NCI-H510A treated with DMSO at 0.1 percent for 48 hours (cell line): ENCODE measurements at regions not wholly inside any gene's neighbourhood (a gene's known extent, or its start where the extent isn't known, plus 50 kb on each side); places are given as distances from the start of the nearest gene placed in this dataset.
"Not testable (repeated sequence)": the region's sequence is repeated elsewhere in the genome, so short reads cannot be mapped to it uniquely, and the experiment has no call there.

Source experiments
- DNase-seq: peaks from one replicate; lab custom pipeline; 2025; lab: John Stamatoyannopoulos, UW

DNA sequence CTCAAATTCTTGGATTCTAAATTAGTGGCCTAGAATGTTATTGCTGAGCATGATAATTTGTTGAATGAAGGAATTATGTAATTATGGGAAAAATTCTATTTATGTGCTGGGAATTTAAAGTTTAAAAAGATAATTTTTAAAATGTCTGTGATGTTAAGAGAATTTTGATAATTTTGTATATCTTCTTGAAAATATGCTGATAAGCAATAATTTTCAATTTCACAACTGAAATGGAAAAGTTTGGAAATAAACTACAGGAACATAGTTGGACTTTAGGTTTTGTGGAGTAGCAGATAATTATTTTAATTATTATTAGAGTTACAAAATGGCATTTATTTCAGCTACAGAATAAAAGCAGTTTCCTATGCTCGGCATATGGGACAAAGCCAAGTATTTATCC, 268.5 kb upstream of the TPK1 start:
- DNase-seq, result no peak

DNA sequence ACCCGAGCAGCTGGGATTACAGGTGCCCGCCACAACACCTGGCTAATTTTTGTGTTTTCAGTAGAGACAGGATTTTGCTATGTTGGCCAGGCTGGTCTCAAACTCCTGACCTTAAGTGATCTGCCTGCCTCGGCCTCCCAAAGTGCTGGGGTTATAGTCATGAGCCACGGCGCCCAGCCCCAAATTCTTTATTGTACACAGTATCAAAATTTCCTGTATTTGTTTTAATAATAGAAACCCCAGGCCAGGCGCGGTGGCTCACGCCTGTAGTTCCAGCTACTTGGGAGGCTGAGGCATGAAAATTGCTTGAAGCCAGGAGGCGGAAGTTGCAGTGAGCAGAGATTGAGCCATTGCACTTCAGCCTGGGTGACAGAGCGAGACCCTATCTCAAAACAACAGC, 266.3 kb upstream of the TPK1 start:
- not testable (repeated sequence) for DNase-seq

DNA sequence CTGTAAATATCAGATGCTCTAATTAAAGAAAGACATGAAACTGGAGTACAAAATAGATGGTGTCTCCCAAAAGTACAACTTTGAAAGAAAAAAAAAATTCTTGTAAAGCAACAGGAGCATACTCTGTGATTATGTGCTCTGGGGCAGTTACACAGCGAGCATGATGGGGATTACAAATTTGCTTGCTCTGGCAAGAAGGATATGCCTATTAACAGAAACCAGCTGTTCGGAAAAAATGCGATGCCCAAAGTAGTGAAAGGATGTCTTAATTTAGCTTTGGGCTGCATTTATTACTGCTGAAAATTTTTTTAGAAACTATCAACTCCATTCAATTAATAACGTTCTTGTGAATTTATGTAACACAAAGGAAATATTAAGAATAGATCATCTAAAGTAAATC, 256.9 kb upstream of the TPK1 start:
- DNase-seq, result no peak

DNA sequence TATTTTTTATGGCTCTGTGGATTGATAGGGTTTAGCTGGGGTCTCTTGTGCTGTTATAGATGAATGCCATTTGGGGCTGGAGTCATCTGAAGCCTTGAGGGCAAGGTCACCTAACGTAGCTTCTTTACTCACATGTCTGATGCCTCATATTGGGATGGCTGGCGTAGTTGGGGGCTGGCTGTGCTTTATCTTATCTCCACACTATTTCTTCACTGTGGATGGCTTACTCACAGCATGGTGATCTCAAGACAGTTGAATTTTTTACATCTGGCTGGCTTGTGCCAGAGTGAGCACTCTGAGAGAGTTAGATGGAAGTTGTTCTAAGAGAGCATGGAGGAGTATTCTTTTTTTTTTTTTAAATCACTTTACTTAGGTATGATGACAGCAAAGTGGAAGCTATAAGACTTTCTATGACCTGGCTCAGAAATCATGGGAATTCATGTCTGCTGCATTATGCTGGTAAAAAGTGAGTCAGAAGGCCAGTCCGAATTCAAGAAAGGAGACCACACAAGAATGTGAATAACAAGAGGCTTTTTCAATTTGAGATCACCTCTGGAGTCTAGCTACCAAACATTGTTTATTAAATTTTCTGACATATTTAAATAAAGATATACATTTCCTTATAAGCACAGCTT, 252.4 kb upstream of the TPK1 start:
- DNase-seq, result no peak

DNA sequence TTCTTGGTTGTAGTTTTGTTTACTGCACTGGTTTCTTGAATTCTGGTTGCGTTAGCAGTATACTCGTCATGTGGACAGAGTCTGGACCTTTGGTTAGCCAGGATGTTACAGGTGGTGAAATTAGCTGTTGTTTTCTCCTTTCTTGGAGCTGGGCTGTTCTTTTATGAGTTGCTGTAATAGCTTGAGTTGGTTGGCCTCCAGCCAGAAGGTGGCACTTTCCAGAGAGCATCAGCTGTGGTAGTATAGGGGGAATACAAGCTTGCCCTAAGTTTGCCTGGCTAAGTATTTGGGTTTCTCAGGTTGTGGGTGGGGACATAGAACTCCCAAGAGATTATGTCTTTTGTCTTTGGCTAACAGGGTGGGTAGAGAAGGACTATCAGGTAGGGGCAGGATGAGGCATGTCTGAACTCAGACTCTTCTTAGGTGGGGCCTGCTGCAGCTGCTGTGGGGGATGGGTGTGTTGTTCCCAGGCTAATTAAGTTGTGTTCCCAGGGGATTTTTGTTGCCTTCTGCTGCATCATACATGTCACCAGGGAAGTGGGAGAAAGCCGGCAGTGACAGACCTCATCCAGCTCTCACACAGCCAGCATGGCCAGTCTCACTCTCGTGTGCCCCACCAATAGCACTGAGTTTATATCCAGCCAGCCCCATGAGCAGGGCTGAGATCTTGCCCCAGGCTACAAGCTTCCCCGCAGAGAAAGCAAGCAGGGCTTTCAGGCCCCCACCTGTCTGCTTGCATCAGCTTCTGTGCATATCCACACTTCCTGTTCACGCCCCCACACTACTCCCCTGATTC, 246.7 kb upstream of the TPK1 start:
- peak; percentile 11 for DNase-seq

DNA sequence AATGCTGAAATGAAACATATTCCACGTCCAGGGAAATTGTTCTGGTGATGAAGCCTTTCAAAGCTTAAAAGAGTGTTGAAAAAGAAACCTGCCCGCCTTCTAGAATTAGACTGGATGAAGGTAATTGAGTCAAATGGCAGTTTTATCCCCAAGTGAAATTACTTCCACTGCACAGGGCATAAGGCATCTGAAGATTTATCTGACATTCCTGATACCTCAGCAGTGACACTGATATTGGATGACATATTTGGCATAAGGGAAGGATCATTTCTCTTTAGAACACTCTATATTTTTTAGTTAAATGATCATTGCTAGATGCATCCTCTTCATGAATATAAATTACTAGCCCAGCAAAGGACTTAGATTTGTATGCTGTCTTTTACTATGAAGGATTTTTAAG, 229.6 kb upstream of the TPK1 start:
- DNase-seq, result no peak

DNA sequence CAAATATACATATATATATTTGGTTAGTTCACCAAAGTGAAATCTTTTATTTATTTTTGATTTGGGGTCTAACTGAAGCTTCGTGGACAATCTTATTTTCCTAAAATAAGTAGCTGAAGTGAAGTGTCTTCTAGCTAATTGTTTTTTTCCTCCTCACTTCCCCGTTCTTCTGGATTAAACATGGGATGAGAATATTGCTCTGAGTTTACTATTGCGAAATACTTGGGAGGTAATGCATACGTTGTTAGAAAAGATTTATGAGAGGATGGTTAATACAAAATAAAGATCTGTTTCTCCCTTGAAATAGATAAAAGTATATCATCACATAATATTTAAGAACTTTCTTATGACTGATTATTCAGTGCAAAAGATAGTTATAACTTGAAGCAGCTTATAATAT, 228.3 kb upstream of the TPK1 start:
- no peak for DNase-seq

DNA sequence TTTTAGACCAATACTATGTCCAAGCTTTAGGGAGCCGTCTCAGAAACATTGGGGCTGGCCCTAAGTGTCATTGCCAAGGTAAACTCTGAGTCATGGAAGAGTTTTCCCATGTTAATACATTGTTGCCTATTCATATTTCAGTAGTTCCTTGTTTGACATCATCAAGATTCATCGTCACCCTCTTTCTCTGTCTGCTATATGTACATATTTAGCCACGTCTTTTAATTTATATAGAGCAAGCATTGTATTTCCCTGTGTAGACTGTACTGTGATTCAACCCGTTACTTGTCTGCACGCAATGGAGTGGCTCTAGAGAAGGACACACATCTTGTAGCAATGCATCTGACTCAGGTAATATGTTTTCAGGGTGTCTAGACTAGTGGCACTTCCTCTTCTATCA, 217.9 kb upstream of the TPK1 start:
- no peak for DNase-seq

DNA sequence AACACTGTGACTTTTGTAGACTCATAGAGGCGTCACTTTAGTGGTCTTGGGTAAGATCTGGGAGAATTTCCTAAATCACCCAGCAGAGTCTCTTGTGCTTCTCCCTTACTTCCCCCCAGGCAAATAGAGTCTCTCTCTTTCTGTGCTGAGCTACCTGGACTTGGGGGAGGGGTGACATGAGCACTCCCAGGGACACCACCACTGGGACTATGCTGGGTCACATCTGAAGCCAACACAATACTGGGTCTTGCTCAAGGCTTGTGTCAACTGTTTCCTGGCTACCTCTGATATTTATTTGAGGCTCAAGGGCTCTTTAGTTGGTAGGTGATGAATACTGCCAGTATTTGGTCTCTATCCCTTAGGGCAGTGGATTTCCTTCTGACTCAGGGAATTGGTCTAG, 214.6 kb upstream of the TPK1 start:
- DNase-seq, result peak; percentile 52

DNA sequence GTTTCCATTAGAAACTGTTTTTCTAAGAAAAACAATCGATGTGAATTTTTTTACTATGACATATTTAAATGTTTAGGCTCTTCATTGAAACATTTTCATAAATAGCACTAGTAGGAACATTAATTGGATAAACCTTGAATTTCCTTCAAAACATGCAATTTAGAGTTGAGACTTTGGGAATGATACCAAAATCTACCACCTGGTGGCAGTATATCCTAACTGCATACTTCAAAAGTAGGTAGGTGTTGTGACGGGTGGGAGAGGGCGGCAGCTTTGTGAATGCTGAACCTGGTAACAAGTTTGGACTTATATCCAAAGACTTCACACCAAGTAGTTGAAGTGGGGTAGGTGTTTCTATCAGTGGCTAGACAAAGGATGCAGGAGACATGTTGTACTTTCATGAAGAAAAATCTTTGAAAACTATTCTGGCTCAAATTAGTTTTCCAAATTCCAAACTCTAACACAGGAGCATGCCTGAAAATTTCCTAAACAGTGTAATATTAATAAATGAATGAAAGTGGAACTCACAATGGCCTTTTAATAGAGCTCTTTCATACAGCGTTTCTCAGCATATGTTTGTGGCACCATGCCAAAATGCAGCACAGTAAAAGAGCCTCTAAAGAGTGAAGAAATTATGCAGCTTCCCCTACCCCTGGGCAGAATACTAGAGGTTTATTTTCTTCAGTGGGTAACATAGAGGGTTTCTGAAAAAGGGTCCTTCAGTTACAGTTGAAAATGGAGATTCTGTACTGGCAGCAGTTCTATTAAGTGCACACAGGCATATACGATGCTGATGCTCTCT, 201.0 kb upstream of the TPK1 start:
- DNase-seq, result peak; percentile 4

DNA sequence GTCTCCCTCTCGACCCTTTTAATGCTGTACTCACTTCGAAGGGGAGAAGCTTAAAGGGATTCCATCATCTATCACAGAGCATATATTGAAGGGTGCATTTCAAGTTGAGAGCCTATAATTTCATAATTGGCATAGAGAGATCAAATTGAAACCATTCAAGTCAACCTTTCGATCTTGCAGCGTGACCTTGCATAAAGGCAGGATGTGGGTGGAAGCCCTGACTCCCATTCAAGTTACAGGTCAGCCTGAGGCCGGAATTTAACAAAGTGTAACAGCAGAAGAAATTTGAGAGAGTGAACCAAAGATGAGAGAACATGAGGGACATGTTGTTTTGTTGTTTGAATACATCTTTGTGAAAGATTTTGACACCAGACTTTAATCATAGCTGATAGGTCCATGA, 195.3 kb upstream of the TPK1 start:
- no peak for DNase-seq

DNA sequence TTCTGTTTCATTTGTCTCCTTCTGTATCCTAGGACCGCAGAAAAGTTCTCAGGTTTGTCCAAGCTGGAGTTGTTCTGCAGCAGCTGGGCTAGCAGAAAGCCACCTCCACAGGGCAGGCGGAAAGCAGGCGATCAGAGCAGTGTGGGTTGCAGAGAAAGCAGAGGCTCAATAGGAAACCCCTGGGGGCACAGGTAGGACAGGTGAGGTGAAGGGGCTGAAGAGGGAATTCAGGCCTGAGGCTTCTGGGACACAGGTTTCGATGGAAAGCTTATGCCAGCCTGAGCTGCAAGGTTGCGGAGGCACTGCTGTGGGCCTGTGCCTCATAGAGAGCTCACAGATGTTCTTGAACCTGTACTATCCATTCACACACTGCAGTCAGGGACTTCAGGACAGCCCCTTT, 194.9 kb upstream of the TPK1 start:
- DNase-seq, result no peak

DNA sequence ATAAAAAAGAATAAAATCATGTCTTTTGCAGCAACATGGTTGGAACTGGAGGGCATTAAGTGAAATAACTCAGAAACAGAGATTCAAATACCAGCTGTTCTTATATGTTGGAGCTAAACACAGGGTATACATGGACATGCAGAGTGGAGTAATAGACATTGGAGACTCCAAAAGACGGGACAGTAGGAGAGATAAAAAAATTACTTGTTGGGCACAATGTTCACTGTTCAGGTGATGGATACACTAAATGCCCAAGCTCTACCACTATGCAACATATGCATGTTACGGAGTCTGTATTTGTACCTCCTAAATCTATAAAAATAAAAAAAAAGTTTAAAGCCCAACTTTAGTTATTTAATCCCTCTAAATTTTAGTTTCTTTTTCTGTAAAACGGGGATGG, 184.6 kb upstream of the TPK1 start:
- DNase-seq, result no peak

DNA sequence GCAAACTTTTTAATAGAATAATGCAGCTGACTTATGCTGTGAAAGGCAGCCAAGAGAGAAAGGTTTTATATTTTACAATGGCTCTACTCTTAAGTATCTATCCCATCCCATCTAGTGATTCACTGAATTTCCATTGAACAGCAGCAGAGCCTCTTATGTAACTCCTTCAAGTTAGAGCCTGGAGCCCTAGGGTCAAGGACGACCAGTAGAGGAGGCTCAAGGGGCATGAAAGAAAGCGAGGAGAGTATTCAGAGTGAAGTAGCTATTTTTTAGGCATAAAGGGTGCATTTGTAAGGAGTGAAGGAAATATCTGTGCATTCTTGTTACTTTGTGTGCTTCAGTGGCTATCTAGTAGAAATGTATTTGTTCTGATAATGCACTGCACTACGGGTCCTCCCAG, 180.2 kb upstream of the TPK1 start:
- DNase-seq, result no peak

DNA sequence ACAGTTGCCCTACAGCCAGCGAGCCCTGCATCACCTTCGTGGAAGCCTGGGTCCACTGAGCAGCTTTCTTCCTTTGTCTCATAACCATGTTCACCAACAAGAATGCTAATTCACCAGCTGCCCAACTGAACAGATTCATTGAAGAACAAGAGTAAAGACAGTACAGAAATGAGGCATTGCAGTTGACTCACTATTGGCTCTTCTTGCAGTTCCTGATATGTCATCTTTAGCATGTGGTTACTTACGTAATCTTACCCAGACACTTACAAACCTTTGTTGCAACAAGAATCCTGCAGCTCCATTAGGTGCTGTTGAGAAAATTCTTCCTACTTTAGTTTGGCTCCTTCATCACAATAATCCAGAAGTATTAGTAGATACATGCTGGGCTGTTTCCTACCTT, 174.0 kb upstream of the TPK1 start:
- no peak for DNase-seq

DNA sequence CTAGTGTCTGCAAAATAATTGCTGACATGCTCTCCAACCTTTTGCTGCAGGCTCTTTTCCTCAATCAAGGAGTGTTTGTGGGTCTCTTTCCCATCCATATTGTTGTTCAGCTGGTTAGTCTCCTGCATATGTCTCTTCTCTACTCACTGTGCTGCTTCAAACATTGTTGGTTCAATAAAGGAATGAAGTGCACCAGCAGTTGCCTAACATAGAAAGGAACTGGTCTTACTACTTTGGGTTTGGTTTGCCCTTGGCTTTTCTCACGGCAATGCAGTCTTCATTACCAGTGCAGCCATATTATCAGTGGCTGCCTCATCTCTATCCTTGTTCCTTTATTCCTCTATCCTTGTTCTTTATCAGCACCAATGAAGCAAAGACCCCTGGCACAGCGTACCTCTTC, 169.7 kb upstream of the TPK1 start:
- no peak for DNase-seq

DNA sequence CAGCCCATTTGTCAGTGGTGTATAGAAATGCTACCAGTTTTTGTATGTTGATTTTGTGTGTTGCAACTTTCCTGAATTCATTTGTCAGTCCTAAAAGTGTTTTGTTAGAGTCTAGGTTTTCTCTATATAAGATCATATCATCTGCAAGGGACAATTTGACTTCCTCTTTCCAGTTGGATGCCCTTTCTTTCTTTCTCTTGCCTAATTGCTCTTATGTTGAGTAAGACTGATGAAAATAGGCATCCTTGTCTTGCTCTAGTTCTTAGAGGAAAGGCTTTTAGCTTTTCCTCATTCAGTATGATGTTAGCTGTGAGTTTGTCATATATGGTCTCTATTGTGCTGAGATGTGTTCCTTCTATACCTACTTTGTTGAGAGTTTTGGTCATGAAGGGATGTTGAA, 161.7 kb upstream of the TPK1 start:
- no peak for DNase-seq

DNA sequence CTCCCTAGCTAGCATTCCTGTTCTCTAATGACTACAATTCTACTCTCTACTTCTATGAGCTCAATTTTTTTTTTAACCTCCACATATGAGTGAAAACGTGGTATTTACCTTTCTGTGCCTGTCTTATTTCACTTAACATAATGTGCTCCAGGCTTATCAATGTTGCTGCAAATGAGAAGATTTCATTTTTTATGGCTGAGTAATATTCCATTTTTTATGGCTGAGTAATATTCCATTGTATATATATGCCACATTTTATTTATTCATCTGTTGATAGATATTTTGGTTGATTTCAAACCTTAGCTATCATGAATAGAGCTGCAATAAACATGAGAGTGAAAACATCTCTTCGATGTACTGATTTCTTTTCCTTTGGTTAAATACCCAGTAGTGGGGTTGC, 159.6 kb upstream of the TPK1 start:
- DNase-seq, result no peak

DNA sequence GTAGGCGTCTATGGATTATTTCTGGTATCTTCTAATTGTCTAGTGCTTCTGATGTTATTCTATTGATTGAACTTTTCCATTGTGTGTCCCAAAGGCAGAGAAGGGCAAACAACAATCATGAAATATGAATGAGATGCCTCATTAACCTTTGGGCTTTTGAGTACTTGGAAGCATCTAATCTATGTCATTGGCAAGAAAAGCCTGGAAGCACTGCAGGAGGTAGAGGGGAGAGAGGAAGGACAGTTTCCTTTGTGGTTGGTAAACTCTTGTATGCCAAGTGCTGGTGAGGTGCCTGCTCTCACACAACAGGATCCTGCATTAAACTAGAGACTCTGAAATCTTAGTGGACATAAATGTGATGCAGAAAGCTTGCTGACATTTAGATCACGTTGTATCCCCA, 155.2 kb upstream of the TPK1 start:
- no peak for DNase-seq

DNA sequence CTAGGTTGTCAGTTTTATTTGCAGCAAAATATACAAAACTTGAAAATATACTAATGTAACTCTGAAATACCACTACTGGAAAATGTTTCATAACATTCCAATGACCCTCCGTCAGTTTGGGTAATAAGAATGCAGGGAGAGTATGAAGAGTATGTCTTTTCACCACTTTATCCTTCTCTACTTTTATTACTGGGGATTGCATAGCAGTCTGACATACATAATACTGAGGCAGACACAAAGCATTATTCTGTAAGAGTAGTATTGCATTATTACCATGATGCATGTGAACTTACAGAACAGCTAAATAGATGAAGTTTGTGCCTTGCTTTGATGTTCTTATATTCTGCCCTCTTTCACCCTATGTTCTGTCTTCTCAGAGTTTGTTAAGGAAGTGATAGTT, 151.8 kb upstream of the TPK1 start:
- DNase-seq, result no peak

DNA sequence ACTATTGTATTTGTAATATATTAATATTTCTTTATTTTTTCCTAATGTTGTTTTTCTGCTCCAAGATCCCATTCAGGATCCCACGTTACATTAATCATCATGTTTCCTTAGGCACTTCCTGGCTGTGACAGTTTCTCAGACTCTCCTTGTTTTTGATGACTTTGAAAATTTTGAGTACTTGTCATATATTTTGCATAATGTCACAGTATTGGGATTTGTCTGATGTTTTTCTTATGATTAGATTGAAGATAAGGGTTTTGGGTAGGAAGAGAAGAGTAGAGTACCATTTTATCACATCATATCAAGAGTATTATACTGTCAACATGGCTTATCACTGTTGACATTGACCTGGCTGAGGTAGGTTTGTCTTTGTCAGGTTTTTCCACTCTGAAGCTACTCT, 146.3 kb upstream of the TPK1 start:
- DNase-seq, result no peak

DNA sequence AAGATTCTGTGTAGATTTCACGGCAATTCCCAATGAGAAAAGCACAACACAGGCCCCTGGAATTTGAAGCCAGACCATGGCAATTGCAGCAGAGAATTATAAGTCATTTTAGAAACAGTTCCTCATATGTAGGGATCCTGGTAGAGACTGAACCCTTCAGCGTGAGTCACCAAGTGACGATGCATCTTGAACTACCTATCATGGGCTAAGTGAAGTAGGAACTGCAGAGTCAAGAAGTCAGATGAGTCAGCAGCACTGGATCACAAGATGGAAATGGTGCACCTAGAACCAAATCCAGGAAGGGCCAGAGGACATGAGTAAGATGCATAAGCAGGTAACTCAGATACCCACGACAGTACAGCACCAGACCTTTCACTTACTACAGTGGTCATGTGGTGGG, 140.0 kb upstream of the TPK1 start:
- DNase-seq, result no peak

DNA sequence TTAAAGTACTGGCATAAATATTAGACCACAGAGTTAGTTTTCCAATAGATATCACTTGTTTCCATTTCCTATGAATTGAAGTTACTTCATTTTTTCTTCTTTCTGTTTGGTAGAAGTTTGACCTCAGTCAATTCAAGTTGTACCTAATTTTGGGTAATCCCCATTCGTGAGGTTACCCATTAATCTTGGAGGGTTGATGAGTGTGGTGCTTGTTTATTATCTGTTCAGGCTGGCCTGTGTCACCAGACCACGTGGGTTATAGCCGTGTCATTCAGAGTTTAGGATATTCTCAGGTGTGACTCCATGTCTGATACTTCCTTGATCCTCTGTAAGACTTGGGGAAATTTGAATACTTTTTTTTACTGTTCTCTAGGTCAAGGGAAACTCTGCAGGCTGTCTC, 133.9 kb upstream of the TPK1 start:
- no peak for DNase-seq
